Neural progenitor cell (in vitro differentiated cells): ENCODE measurements at regions not wholly inside any gene's neighbourhood (a gene's known extent, or its start where the extent isn't known, plus 50 kb on each side); places are given as distances from the start of the nearest gene placed in this dataset.

Experiments
- CTCF ChIP-seq: fragments of 200-600 bp; sonication (generic); IDR thresholded peaks from 2 replicates; pipeline ENCODE4 v1.5.1; 2017; ENCODE audit warnings: antibody characterized with exemption, mild to moderate bottlenecking
- EZH2 ChIP-seq: fragments of 200-600 bp; sonication (generic); IDR thresholded peaks from 2 replicates; pipeline ENCODE4 v1.6.1; 2017; ENCODE audit warnings: antibody characterized with exemption, mild to moderate bottlenecking, moderate library complexity

- TF ChIP-seq CTCF: no peak
- no peak for TF ChIP-seq EZH2
These were observed 95.0 kb upstream of the LDAH start for GRCh38 chr2:20917719-20918572.
